ENCODE measurements at regions not wholly inside any gene's neighbourhood (a gene's known extent, or its start where the extent isn't known, plus 50 kb on each side); places are given as distances from the start of the nearest gene placed in this dataset.

GRCh38 chr10:113449006-113449695, 103.7 kb upstream of the HABP2 start:
- no peak for TF ChIP-seq CTCF (IDR thresholded peaks at IDR 0.05)
- TF ChIP-seq POLR2AphosphoS5 (IDR thresholded peaks at IDR 0.05) = no peak
